ENCODE measurements at regions not wholly inside any gene's neighbourhood (a gene's known extent, or its start where the extent isn't known, plus 50 kb on each side); places are given as distances from the start of the nearest gene placed in this dataset.

DNA sequence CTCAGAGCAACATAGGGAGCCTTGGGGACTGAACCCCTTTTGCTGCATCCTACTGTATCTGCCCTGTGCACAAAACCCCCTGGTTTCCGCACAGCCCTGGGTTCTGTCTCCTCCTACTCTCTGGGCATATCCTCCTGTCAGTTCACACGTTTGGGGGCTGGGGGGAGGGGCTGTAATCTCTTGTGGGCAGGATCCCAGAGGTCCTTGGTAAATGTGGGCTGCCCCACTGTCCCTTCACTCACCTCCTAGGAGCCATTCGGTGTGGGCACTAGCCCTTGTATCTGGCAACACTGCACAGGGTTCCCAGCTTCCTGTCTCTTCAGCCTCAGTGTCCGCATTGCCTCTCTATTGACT lies 271.8 kb upstream of the DMAC1 start:
- H3K9me3 Mint-ChIP-seq: no peaks in the 10 kb centered on the region
- H3K4me3 Mint-ChIP-seq: no peak overlapping the region
- peaks cover 0 to 10% of the 10 kb centered on the region in 2 donors for H3K27me3 Mint-ChIP-seq (ENCODE audit: low read depth in 2 of 2)
- no peaks in the 10 kb centered on the region for H3K36me3 Mint-ChIP-seq
- no peaks in the 10 kb centered on the region for H3K36me3 ChIP-seq (ENCODE audit: control insufficient read depth, insufficient read depth, low read length)
- H3K4me3 ChIP-seq (ENCODE audit: low read length): no peak overlapping the region
- 76% methylated on average over 4 of the region's 4 CpGs for WGBS (ENCODE audit: insufficient coverage)
- no peak overlapping the region for H3K27ac Mint-ChIP-seq
- ATAC-seq (no peak), DNase-seq (no peak)
- H3K9me3 ChIP-seq (ENCODE audit: control insufficient read depth, insufficient read depth, low read length): no peaks in the 10 kb centered on the region
- peaks cover 0 to 4% of the 10 kb centered on the region in 2 donors for H3K4me1 Mint-ChIP-seq
- no peak overlapping the region for H3K27ac ChIP-seq (ENCODE audit: low read length)
- intact Hi-C loops (cut with micrococcal nuclease): no loop called here
- TF ChIP-seq, protein P1, sequence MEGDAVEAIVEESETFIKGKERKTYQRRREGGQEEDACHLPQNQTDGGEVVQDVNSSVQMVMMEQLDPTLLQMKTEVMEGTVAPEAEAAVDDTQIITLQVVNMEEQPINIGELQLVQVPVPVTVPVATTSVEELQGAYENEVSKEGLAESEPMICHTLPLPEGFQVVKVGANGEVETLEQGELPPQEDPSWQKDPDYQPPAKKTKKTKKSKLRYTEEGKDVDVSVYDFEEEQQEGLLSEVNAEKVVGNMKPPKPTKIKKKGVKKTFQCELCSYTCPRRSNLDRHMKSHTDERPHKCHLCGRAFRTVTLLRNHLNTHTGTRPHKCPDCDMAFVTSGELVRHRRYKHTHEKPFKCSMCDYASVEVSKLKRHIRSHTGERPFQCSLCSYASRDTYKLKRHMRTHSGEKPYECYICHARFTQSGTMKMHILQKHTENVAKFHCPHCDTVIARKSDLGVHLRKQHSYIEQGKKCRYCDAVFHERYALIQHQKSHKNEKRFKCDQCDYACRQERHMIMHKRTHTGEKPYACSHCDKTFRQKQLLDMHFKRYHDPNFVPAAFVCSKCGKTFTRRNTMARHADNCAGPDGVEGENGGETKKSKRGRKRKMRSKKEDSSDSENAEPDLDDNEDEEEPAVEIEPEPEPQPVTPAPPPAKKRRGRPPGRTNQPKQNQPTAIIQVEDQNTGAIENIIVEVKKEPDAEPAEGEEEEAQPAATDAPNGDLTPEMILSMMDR (IDR thresholded peaks at IDR 0.05): no peak
- H3K4me1 ChIP-seq (ENCODE audit: control insufficient read depth, insufficient read depth, low read length): no peaks in the 10 kb centered on the region
- H3K27me3 ChIP-seq (ENCODE audit: control insufficient read depth, insufficient read depth, low read length): no peaks in the 10 kb centered on the region

DNA sequence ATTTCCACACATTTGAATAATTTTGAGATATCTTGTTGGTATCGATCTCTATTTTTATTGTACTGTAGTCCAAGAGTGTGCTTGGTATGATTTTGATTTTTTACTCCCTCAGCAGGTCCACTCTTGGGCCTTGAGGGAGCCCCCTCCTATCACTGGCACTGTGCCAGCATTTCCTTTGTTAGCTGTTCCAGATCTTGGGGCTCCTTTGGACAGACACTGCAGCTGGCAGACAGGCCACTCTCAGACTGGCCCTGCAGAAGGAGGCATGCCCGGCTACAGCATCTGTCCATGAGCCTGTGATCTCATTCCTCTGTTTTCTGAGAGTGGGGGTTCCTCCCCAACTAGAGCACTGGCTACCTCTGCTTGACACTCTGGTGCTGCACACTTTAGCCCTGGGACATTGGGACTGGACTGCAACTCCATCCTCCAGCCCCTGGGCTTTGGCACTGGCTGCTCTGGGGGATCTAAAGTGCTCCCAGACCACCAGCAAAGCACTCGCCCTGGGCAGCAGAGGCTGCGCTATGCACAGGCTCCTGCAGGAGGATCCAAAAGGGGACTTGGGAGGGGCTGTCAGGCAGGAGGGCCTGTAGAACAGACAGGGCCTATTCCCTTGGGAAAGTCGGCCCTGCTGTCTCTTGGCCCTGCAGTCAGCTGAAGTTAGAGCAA lies 271.3 kb upstream of the DMAC1 start:
- intact Hi-C loops (cut with micrococcal nuclease): no loop called here
- H3K27ac Mint-ChIP-seq: no peak overlapping the region

DNA sequence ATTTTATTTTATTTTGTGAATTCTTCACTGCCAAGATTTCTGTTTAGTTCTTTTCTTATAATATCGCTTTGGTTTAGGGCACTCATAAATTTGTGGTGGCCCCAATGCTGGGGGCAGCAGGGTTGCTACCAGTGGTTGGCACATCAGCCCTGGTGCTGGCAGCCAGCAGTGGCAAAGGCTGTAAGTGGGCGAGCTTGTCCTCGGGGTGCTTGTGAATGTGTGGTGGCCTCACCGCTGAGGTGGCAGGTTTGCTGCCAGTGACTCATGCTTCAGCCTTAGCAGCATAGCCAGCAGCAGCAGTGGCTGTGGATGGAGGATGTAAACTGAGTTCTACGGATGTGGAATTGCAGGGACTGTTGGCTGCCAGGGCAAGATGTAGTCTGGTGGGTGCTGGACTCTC lies 262.9 kb upstream of the DMAC1 start:
- no peaks in the 10 kb centered on the region for H3K4me1 ChIP-seq (ENCODE audit: control insufficient read depth, insufficient read depth, low read length)
- H3K27ac Mint-ChIP-seq: no peak overlapping the region
- ATAC-seq (peak in 2 of 3 donors; percentile 71 to 73), DNase-seq (no peak)
- 67% methylated on average over 5 of the region's 5 CpGs for WGBS (ENCODE audit: insufficient coverage)
- peaks cover 7 to 42% of the 10 kb centered on the region in 2 donors for H3K27me3 Mint-ChIP-seq (ENCODE audit: low read depth in 2 of 2)
- intact Hi-C loops (cut with micrococcal nuclease): loop anchor here (5.0 kb wide), 1 partner anchor 85 kb away; no protein-coding TSS in a partner anchor
- H3K4me3 Mint-ChIP-seq: no peak overlapping the region
- TF ChIP-seq, protein P1 (IDR thresholded peaks at IDR 0.05): no peak
- no peaks in the 10 kb centered on the region for H3K36me3 ChIP-seq (ENCODE audit: control insufficient read depth, insufficient read depth, low read length)
- no peak overlapping the region for H3K27ac ChIP-seq (ENCODE audit: low read length)
- H3K9me3 ChIP-seq (ENCODE audit: control insufficient read depth, insufficient read depth, low read length): peaks cover 3% of the 10 kb centered on the region
- peaks cover 16 to 17% of the 10 kb centered on the region in 2 donors for H3K4me1 Mint-ChIP-seq
- peaks cover 0 to 3% of the 10 kb centered on the region in 2 donors for H3K9me3 Mint-ChIP-seq
- no peak overlapping the region for H3K4me3 ChIP-seq (ENCODE audit: low read length)
- H3K27me3 ChIP-seq (ENCODE audit: control insufficient read depth, insufficient read depth, low read length): peaks cover 2% of the 10 kb centered on the region
- H3K36me3 Mint-ChIP-seq: peaks cover 11% of the 10 kb centered on the region

More for the DNA sequence above, 271.3 kb upstream of the DMAC1 start:
- H3K36me3 Mint-ChIP-seq: no peaks in the 10 kb centered on the region
- WGBS (ENCODE audit: insufficient coverage): 84% methylated on average over 4 of the region's 5 CpGs
- Histone ChIP-seq H3K27me3 (ENCODE audit: control insufficient read depth, insufficient read depth, low read length) (no peaks in the 10 kb centered on the region), H3K4me1 (ENCODE audit: control insufficient read depth, insufficient read depth, low read length) (no peaks in the 10 kb centered on the region), H3K36me3 (ENCODE audit: control insufficient read depth, insufficient read depth, low read length) (no peaks in the 10 kb centered on the region), H3K27ac (ENCODE audit: low read length) (no peak overlapping the region), H3K4me3 (ENCODE audit: low read length) (no peak overlapping the region), H3K9me3 (ENCODE audit: control insufficient read depth, insufficient read depth, low read length) (no peaks in the 10 kb centered on the region)
- H3K4me3 Mint-ChIP-seq: no peak overlapping the region
- ATAC-seq (no peak), DNase-seq (no peak)
- peaks cover 0 to 10% of the 10 kb centered on the region in 2 donors for H3K27me3 Mint-ChIP-seq (ENCODE audit: low read depth in 2 of 2)
- no peaks in the 10 kb centered on the region for H3K9me3 Mint-ChIP-seq
- H3K4me1 Mint-ChIP-seq: peaks cover 0 to 4% of the 10 kb centered on the region in 2 donors
- TF ChIP-seq, protein P1 (IDR thresholded peaks at IDR 0.05): no peak

DNA sequence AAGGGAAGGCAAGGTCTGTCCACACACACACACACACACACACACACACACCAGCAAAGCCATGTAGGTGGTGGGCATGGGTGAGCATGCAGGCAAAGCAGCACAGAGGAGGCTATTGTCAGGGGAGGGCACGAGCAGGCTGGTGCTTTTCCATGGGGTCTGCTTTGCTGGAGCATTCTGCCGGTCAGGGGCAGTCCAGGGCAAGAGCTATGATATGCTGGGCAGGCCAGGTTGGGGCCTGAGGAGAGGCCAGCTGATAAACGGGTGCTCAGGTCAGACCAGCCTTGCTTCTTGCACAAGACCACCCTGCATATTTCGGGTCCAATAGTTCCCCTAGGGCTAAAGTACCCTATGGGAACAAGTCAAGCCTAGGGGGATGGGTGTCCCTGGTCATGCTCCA lies 253.9 kb upstream of the DMAC1 start:
- Mint-ChIP-seq H3K4me1 (no peaks in the 10 kb centered on the region), H3K27me3 (ENCODE audit: low read depth in 2 of 2) (peaks cover 0 to 11% of the 10 kb centered on the region in 2 donors), H3K4me3 (no peak overlapping the region), H3K9me3 (peaks cover 5 to 10% of the 10 kb centered on the region in 2 donors), H3K36me3 (peaks cover 29% of the 10 kb centered on the region), H3K27ac (no peak overlapping the region)
- 83% methylated on average over 4 of the region's 4 CpGs for WGBS (ENCODE audit: insufficient coverage)
- H3K4me3 ChIP-seq (ENCODE audit: low read length): no peak overlapping the region
- intact Hi-C loops (cut with micrococcal nuclease): no loop called here
- no peak overlapping the region for H3K27ac ChIP-seq (ENCODE audit: low read length)
- TF ChIP-seq, protein P1 (IDR thresholded peaks at IDR 0.05): no peak
- DNase-seq: no peak
- no peak for ATAC-seq
- no peaks in the 10 kb centered on the region for H3K27me3 ChIP-seq (ENCODE audit: control insufficient read depth, insufficient read depth, low read length)
- no peaks in the 10 kb centered on the region for H3K36me3 ChIP-seq (ENCODE audit: control insufficient read depth, insufficient read depth, low read length)
- H3K9me3 ChIP-seq (ENCODE audit: control insufficient read depth, insufficient read depth, low read length): no peaks in the 10 kb centered on the region
- H3K4me1 ChIP-seq (ENCODE audit: control insufficient read depth, insufficient read depth, low read length): no peaks in the 10 kb centered on the region
